ELF-1 (cell line): ENCODE measurements at regions not wholly inside any gene's neighbourhood (a gene's known extent, or its start where the extent isn't known, plus 50 kb on each side); places are given as distances from the start of the nearest gene placed in this dataset.
"Not testable (repeated sequence)": the region's sequence is repeated elsewhere in the genome, so short reads cannot be mapped to it uniquely, and the experiment has no call there.

ENCODE experiments used
- DNase-seq: peaks from one replicate; pipeline ENCODE4 v3.0.0-alpha.2; 2016; ENCODE audit warnings: low read depth, low spot score

- DNase-seq, result not testable (repeated sequence)
These were observed 316.2 kb upstream of the PRR16 start for GRCh38 chr5:120147911-120148310.

- DNase-seq, result no peak
These were observed 313.3 kb upstream of the PRR16 start for GRCh38 chr5:120150770-120151169.

- DNase-seq, result no peak
These were observed 312.9 kb upstream of the PRR16 start for GRCh38 chr5:120151181-120151580.

GRCh38 chr5:120151825-120152224 lies 312.3 kb upstream of the PRR16 start:
- DNase-seq, result no peak

- DNase-seq, result no peak
These were observed 311.6 kb upstream of the PRR16 start for GRCh38 chr5:120152472-120152871.

- no peak for DNase-seq
These were observed 311.2 kb upstream of the PRR16 start for GRCh38 chr5:120152931-120153330.

- no peak for DNase-seq
These were observed 310.5 kb upstream of the PRR16 start for GRCh38 chr5:120153551-120153950.

- DNase-seq, result no peak
These were observed 308.2 kb upstream of the PRR16 start for GRCh38 chr5:120155873-120156272.

- DNase-seq, result no peak
These were observed 305.9 kb upstream of the PRR16 start for GRCh38 chr5:120158211-120158610.

- no peak for DNase-seq
These were observed 304.9 kb upstream of the PRR16 start for GRCh38 chr5:120159155-120159554.

- DNase-seq, result no peak
These were observed 303.8 kb upstream of the PRR16 start for GRCh38 chr5:120160124-120160895.

- DNase-seq, result no peak
These were observed 301.8 kb upstream of the PRR16 start for GRCh38 chr5:120162321-120162720.

- DNase-seq, result no peak
These were observed 300.1 kb upstream of the PRR16 start for GRCh38 chr5:120164037-120164436.

- no peak for DNase-seq
These were observed 299.1 kb upstream of the PRR16 start for GRCh38 chr5:120164986-120165385.

GRCh38 chr5:120173125-120173524 lies 291.0 kb upstream of the PRR16 start:
- DNase-seq, result no peak

- no peak for DNase-seq
These were observed 290.0 kb upstream of the PRR16 start for GRCh38 chr5:120174089-120174488.

- not testable (repeated sequence) for DNase-seq
These were observed 282.9 kb upstream of the PRR16 start for GRCh38 chr5:120181238-120181637.

- DNase-seq, result peak; percentile 6
These were observed 269.4 kb upstream of the PRR16 start for GRCh38 chr5:120194650-120195049.

- DNase-seq, result peak; percentile 37
These were observed 264.5 kb upstream of the PRR16 start for GRCh38 chr5:120199559-120199958.

- DNase-seq, result no peak
These were observed 257.0 kb upstream of the PRR16 start for GRCh38 chr5:120207129-120207528.

GRCh38 chr5:120217001-120217400 lies 247.1 kb upstream of the PRR16 start:
- DNase-seq, result no peak

- no peak for DNase-seq
These were observed 244.1 kb upstream of the PRR16 start for GRCh38 chr5:120219988-120220387.

- no peak for DNase-seq
These were observed 238.6 kb upstream of the PRR16 start for GRCh38 chr5:120225524-120225923.
